Peyer's patch (tissue), 4 donors: ENCODE measurements at regions not wholly inside any gene's neighbourhood (a gene's known extent, or its start where the extent isn't known, plus 50 kb on each side); places are given as distances from the start of the nearest gene placed in this dataset.

Experiments used
- DNase-seq, 3 donors: peaks; one replicate each; pipeline ENCODE4 v3.0.0-alpha.2; 2017 to 2019
- H3K27ac ChIP-seq, 4 donors: fragments of 200-600 bp; sonication (generic); one replicate each; pipeline ENCODE4 v1.5.1; 2016 to 2019
- H3K27me3 ChIP-seq, 2 donors: fragments of 200-600 bp; sonication (generic); one replicate each; pipeline ENCODE4 v1.5.1; 2019
- H3K36me3 ChIP-seq, 3 donors: fragments of 200-600 bp; sonication (generic); one replicate each; pipeline ENCODE4 v1.5.1; 2016 to 2019
- H3K4me1 ChIP-seq, 4 donors: fragments of 200-600 bp; sonication (generic); one replicate each; pipeline ENCODE4 v1.5.1; 2016 to 2019
- H3K4me3 ChIP-seq, 4 donors: fragments of 200-600 bp; sonication (generic); 1 replicate in 3 of 4; 2 replicates in 1 of 4; pipeline ENCODE4 v1.5.1; 2016 to 2019; ENCODE audit warnings: mild to moderate bottlenecking in 1 of 4
- H3K9me3 ChIP-seq, 4 donors: fragments of 200-600 bp; sonication (generic); one replicate each; pipeline ENCODE4 v1.5.1; 2016 to 2019; ENCODE audit warnings: mild to moderate bottlenecking in 1 of 4
- POLR2A ChIP-seq, 2 donors: fragments of 450-650 bp; IDR thresholded peaks; one replicate each; pipeline ENCODE4 v1.5.1; 2017; ENCODE audit warnings: antibody characterized with exemption in 2 of 2, mild to moderate bottlenecking in 2 of 2, moderate library complexity in 2 of 2
- TF ChIP-seq, protein P1 (sequence below), 6 experiments: fragments of 450-650 bp in 4 of 6; fragments of 200-600 bp in 2 of 6; sonication (generic) in 1 of 6; IDR thresholded peaks; one replicate each; pipeline ENCODE4 v1.5.1; 2017 to 2019; ENCODE audit warnings: antibody characterized with exemption in 6 of 6, mild to moderate bottlenecking in 3 of 6, moderate library complexity in 1 of 6

DNA sequence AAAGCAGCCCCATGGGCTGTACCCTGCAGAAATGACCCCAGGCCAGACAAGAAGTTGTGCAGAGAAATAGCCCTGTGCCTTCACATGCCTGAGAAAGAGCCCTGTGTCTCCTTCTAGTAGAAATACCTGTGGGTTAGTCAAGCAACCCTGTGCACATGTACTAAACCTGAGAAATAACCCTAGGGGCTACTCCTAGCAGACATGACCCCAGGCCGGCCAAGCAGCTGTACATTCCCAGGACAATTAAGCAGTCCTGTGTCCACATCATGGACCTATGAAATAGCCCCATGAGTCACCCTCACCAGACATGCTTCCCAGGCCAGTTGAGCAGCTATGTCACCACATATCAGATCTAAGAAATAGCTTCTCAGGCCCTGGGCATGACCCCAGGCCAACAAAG lies 519.7 kb upstream of the CA10 start:
- TF ChIP-seq POLR2A (IDR thresholded peaks at IDR 0.05) = no peak
- TF ChIP-seq, protein P1, sequence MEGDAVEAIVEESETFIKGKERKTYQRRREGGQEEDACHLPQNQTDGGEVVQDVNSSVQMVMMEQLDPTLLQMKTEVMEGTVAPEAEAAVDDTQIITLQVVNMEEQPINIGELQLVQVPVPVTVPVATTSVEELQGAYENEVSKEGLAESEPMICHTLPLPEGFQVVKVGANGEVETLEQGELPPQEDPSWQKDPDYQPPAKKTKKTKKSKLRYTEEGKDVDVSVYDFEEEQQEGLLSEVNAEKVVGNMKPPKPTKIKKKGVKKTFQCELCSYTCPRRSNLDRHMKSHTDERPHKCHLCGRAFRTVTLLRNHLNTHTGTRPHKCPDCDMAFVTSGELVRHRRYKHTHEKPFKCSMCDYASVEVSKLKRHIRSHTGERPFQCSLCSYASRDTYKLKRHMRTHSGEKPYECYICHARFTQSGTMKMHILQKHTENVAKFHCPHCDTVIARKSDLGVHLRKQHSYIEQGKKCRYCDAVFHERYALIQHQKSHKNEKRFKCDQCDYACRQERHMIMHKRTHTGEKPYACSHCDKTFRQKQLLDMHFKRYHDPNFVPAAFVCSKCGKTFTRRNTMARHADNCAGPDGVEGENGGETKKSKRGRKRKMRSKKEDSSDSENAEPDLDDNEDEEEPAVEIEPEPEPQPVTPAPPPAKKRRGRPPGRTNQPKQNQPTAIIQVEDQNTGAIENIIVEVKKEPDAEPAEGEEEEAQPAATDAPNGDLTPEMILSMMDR (IDR thresholded peaks at IDR 0.05) = no peak
- Histone ChIP-seq H3K27ac (no peak overlapping the region), H3K4me3 (no peak overlapping the region), H3K27me3 (no peaks in the 10 kb centered on the region), H3K9me3 (peaks cover 0 to 9% (median 0%) of the 10 kb centered on the region in 4 donors), H3K4me1 (no peaks in the 10 kb centered on the region), H3K36me3 (no peaks in the 10 kb centered on the region)
- DNase-seq = no peak

DNA sequence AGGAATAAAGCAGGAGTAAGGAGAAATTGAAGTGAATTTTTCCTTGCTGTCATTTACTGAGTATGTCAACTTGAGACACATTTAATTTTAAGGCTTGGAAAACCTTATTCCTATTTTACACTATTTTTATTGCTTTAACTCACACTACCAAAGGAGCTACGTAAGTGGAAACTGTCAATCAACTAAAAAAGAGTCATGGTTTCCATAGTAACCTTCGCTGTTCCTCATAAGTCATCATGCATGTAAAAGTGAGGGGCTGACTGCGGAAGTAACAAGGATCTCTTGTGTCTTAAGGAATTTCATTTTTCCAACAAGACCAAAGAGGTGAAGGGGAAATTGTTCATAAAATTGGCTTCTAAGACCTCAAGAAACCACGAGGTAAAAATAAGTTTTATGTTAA lies 516.2 kb upstream of the CA10 start:
- Histone ChIP-seq H3K27ac (no peak overlapping the region), H3K9me3 (peaks cover 0 to 9% (median 0%) of the 10 kb centered on the region in 4 donors), H3K4me3 (no peak overlapping the region), H3K27me3 (no peaks in the 10 kb centered on the region), H3K4me1 (no peaks in the 10 kb centered on the region), H3K36me3 (no peaks in the 10 kb centered on the region)
- DNase-seq = no peak
- TF ChIP-seq, protein P1 (IDR thresholded peaks at IDR 0.05) = no peak
- no peak for TF ChIP-seq POLR2A (IDR thresholded peaks at IDR 0.05)

DNA sequence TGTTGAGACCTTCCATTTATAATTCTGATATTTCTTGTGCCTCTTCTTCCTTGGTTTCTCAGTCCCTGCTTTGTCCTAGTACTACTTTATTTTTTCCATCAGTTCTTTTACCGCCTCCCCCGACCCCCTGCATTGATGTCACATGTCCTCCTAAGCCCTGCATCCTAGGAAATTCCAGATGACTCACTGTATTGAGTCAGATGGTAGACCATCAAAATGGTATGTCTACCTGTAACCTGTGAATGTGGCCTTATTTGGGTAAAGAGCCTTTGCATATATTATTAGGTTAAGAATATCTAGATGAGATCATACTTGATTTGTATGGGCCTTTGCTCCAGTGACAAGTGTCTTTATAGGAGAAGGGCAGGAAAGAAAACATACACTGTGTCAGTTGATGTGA lies 515.3 kb upstream of the CA10 start:
- H3K9me3 ChIP-seq = peaks cover 0 to 9% (median 0%) of the 10 kb centered on the region in 4 donors
- no peak overlapping the region for H3K4me3 ChIP-seq
- no peaks in the 10 kb centered on the region for H3K36me3 ChIP-seq
- DNase-seq = no peak
- H3K4me1 ChIP-seq = no peaks in the 10 kb centered on the region
- H3K27me3 ChIP-seq = no peaks in the 10 kb centered on the region
- TF ChIP-seq, protein P1 (IDR thresholded peaks at IDR 0.05) = no peak
- TF ChIP-seq POLR2A (IDR thresholded peaks at IDR 0.05) = no peak
- no peak overlapping the region for H3K27ac ChIP-seq

DNA sequence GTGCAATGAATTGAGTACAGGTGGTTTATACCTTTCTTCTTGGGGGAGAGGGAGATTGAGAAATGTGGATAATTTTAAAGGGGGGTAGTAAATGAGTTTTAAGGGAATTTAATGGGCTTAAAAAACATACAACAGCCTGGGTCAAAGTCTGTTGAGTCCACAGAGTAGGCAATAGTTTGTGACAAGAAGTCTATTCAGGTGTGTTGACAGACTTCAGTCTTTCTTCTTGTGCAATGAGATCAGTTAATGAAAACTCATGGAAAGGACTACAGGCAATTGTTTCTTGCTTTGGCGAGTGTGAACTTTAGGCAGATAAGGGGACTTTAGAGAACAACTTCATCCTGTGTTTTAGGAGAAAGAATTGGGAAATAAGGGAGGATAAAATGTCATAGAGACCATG lies 507.8 kb upstream of the CA10 start:
- Histone ChIP-seq H3K36me3 (no peaks in the 10 kb centered on the region), H3K27ac (no peak overlapping the region), H3K4me3 (no peak overlapping the region), H3K27me3 (no peaks in the 10 kb centered on the region), H3K9me3 (no peaks in the 10 kb centered on the region), H3K4me1 (no peaks in the 10 kb centered on the region)
- DNase-seq = no peak
- TF ChIP-seq, protein P1 (IDR thresholded peaks at IDR 0.05) = no peak
- TF ChIP-seq POLR2A (IDR thresholded peaks at IDR 0.05) = no peak

DNA sequence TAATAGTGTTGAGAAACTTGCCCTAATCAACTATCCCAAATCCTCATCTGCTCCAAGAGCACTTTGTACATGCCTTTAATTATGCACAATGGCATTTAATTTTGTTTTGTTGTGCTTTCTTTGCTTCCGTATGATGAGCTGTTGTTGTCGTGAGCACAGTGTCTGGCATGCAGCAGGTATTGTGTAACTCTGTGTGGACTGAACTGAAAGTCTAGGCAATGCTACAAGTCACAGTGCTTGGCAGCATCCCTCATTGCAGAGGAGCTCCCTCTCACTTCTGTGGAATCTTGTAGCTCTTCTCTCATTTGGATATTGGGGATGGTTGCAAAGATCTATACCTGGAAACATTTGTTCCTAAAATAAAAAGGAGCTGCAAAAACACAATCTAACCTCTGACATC lies 502.2 kb upstream of the CA10 start:
- TF ChIP-seq POLR2A (IDR thresholded peaks at IDR 0.05) = no peak
- TF ChIP-seq, protein P1 (IDR thresholded peaks at IDR 0.05) = no peak
- no peaks in the 10 kb centered on the region for H3K9me3 ChIP-seq
- no peak overlapping the region for H3K4me3 ChIP-seq

DNA sequence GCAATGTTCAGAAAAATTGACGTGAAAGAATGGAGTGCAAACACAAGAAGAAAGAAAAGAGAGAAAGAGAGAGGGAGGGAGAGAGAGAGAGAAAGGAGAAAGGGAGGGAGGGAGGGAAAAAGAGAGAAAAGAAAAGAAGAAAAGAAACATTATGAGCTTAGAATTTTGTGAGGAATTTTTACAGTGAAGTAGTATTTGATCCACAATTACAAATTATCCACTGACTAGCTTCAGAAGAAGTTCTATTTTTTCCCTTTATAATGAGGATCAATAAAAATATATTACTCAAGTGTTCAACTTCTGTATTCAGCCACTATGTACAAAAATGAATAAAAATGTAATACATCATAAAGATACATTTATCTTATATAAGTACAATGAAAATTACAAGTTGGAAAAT lies 494.5 kb upstream of the CA10 start:
- DNase-seq = no peak
- Histone ChIP-seq H3K9me3 (no peaks in the 10 kb centered on the region), H3K4me3 (no peak overlapping the region), H3K27me3 (no peaks in the 10 kb centered on the region), H3K36me3 (no peaks in the 10 kb centered on the region), H3K4me1 (no peaks in the 10 kb centered on the region), H3K27ac (no peak overlapping the region)
- no peak for TF ChIP-seq POLR2A (IDR thresholded peaks at IDR 0.05)
- TF ChIP-seq, protein P1 (IDR thresholded peaks at IDR 0.05) = no peak

More for the DNA sequence above, 502.2 kb upstream of the CA10 start:
- no peaks in the 10 kb centered on the region for H3K27me3 ChIP-seq
- DNase-seq = no peak
- no peaks in the 10 kb centered on the region for H3K4me1 ChIP-seq
- no peak overlapping the region for H3K27ac ChIP-seq
- H3K36me3 ChIP-seq = no peaks in the 10 kb centered on the region
